ENCODE measurements at regions not wholly inside any gene's neighbourhood (a gene's known extent, or its start where the extent isn't known, plus 50 kb on each side); places are given as distances from the start of the nearest gene placed in this dataset.

GRCh38 chr6:119726086-119726485, 376.5 kb upstream of the MAN1A1 start:
- no peaks in the 10 kb centered on the region for H3K4me1 ChIP-seq (ENCODE audit: control insufficient read depth in 1 of 2, insufficient read depth in 2 of 2, low read depth in 1 of 2, low read length in 1 of 2)
- ChIA-PET CTCF (no interaction called here), POLR2A (no interaction called here)

More at GRCh38 chr6:119726086-119726485, 376.5 kb upstream of the MAN1A1 start:
- no peak overlapping the region for H3K4me2 ChIP-seq
- H4K20me1 ChIP-seq (ENCODE audit: insufficient read depth) = no peaks in the 10 kb centered on the region
- no peak overlapping the region for H2AFZ ChIP-seq (ENCODE audit: low read depth)
- H3K79me2 ChIP-seq (ENCODE audit: insufficient read depth) = no peaks in the 10 kb centered on the region
- H3K9me3 ChIP-seq = peaks cover 5% of the 10 kb centered on the region; the same call in 1 of the 2 replicates
- no peak overlapping the region for H3K4me3 ChIP-seq (ENCODE audit: low read depth in 2 of 2, low read length in 1 of 2)
- DNase-seq = no peak
- H3K27me3 ChIP-seq (ENCODE audit: insufficient read depth) = no peaks in the 10 kb centered on the region
- H3K27ac ChIP-seq (ENCODE audit: low read depth in 2 of 2, low read length in 1 of 2) = no peak overlapping the region
- H3K9ac ChIP-seq = no peak overlapping the region
- TF ChIP-seq MXI1 (IDR thresholded peaks at IDR 0.05; ENCODE audit: low read depth, low read length) (no peak), RAD21 (IDR thresholded peaks at IDR 0.05; ENCODE audit: low read length) (no peak), CTCF (IDR thresholded peaks at IDR 0.05) (no peak), YY1 (IDR thresholded peaks at IDR 0.05; ENCODE audit: low read depth) (no peak), USF2 (IDR thresholded peaks at IDR 0.05; ENCODE audit: borderline replicate concordance, low read depth, low read length) (no peak), SMC3 (IDR thresholded peaks at IDR 0.05; ENCODE audit: low read depth, low read length) (no peak), GABPA (IDR thresholded peaks at IDR 0.05; ENCODE audit: low read depth) (no peak), RCOR1 (IDR thresholded peaks at IDR 0.05; ENCODE audit: low read length) (no peak), EP300 (IDR thresholded peaks at IDR 0.05; ENCODE audit: borderline replicate concordance in 1 of 2, low read depth in 1 of 2, low read length in 1 of 2) (no peak), ZBTB33 (IDR thresholded peaks at IDR 0.05; ENCODE audit: borderline replicate concordance, low read depth) (no peak), TCF12 (IDR thresholded peaks at IDR 0.05) (no peak), USF1 (IDR thresholded peaks at IDR 0.05; ENCODE audit: borderline replicate concordance, low read depth) (no peak), TAF1 (IDR thresholded peaks at IDR 0.05; ENCODE audit: borderline replicate concordance, low read depth, low read length) (no peak)
- TF ChIP-seq, protein P1, sequence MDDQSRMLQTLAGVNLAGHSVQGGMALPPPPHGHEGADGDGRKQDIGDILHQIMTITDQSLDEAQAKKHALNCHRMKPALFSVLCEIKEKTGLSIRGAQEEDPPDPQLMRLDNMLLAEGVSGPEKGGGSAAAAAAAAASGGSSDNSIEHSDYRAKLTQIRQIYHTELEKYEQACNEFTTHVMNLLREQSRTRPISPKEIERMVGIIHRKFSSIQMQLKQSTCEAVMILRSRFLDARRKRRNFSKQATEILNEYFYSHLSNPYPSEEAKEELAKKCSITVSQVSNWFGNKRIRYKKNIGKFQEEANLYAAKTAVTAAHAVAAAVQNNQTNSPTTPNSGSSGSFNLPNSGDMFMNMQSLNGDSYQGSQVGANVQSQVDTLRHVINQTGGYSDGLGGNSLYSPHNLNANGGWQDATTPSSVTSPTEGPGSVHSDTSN (IDR thresholded peaks at IDR 0.05) = no peak
- H3K36me3 ChIP-seq (replicated peaks in 1 of 2; ENCODE audit: control insufficient read depth in 1 of 2, insufficient read depth in 2 of 2, low read length in 1 of 2) = no peaks in the 10 kb centered on the region
- no peaks in the 10 kb centered on the region for H3K9me2 ChIP-seq
- 65% methylated on average over 4 of the region's 4 CpGs for WGBS (ENCODE audit: low lambda C conversion rate)
- H3F3A ChIP-seq (replicated peaks; ENCODE audit: insufficient read depth) = no peaks in the 10 kb centered on the region
